ENCODE measurements at regions not wholly inside any gene's neighbourhood (a gene's known extent, or its start where the extent isn't known, plus 50 kb on each side); places are given as distances from the start of the nearest gene placed in this dataset.

GRCh38 chr4:116638592-116638991, 446.8 kb downstream of the TRAM1L1 start:
- ChIA-PET CTCF (interaction anchor here (0.9 kb wide), 1 partner anchor 13 kb away, joined by 4 read pairs; no protein-coding TSS in a partner anchor), POLR2A (interaction anchor here (0.6 kb wide), 1 partner anchor 1714 kb away, joined by 3 read pairs; the partner anchor contains the start of gene PRSS12)
- Histone ChIP-seq H3K9me2 (no peaks in the 10 kb centered on the region; the same call in 1 of the 2 replicates), H3K79me2 (ENCODE audit: insufficient read depth) (no peaks in the 10 kb centered on the region), H3K36me3 (replicated peaks in 1 of 2; ENCODE audit: control insufficient read depth in 1 of 2, insufficient read depth in 2 of 2, low read length in 1 of 2) (no peaks in the 10 kb centered on the region), H3F3A (replicated peaks; ENCODE audit: insufficient read depth) (no peaks in the 10 kb centered on the region), H2AFZ (ENCODE audit: low read depth) (no peak overlapping the region), H3K27ac (ENCODE audit: low read depth in 2 of 2, low read length in 1 of 2) (peak overlapping the region in 1 of 2 experiments; percentile 64; a peak in 2 of 4 replicates), H3K4me1 (ENCODE audit: control insufficient read depth in 1 of 2, insufficient read depth in 2 of 2, low read depth in 1 of 2, low read length in 1 of 2) (peaks cover 0 to 6% of the 10 kb centered on the region in 2 experiments; a peak in 2 of 4 replicates), H3K27me3 (ENCODE audit: insufficient read depth) (no peaks in the 10 kb centered on the region), H3K4me2 (no peak overlapping the region), H3K9ac (no peak overlapping the region), H4K20me1 (ENCODE audit: insufficient read depth) (no peaks in the 10 kb centered on the region), H3K4me3 (ENCODE audit: low read depth in 2 of 2, low read length in 1 of 2) (no peak overlapping the region), H3K9me3 (no peaks in the 10 kb centered on the region)
- no peak for TF ChIP-seq GABPA (IDR thresholded peaks at IDR 0.05; ENCODE audit: low read depth)
- peak in 1 of 2 experiments; percentile 71; a peak in 2 of 4 replicates for TF ChIP-seq EP300 (IDR thresholded peaks at IDR 0.05; ENCODE audit: borderline replicate concordance in 1 of 2, low read depth in 1 of 2, low read length in 1 of 2)
- TF ChIP-seq NRF1 (IDR thresholded peaks at IDR 0.05; ENCODE audit: low read depth, low read length), result no peak
- TF ChIP-seq RCOR1 (IDR thresholded peaks at IDR 0.05; ENCODE audit: low read length), result peak; percentile 33; the same call in 1 of the 2 replicates
- no peak for TF ChIP-seq ELF1 (IDR thresholded peaks at IDR 0.05)
- no peak for TF ChIP-seq FOSL2 (IDR thresholded peaks at IDR 0.05; ENCODE audit: borderline replicate concordance, low read depth)
- no peak for TF ChIP-seq EZH2phosphoT487 (IDR thresholded peaks at IDR 0.05; ENCODE audit: borderline replicate concordance, low read depth)
- TF ChIP-seq FOXJ3 (CRISPR knock-in tag; IDR thresholded peaks at IDR 0.05), result no peak
- TF ChIP-seq MEF2A (IDR thresholded peaks at IDR 0.05; ENCODE audit: borderline replicate concordance, low read depth), result no peak
- peak; percentile 68 for TF ChIP-seq GATA2 (CRISPR knock-in tag; IDR thresholded peaks at IDR 0.05)
- TF ChIP-seq JUND (IDR thresholded peaks at IDR 0.05), result no peak
- peak; percentile 4 for DNase-seq

DNA sequence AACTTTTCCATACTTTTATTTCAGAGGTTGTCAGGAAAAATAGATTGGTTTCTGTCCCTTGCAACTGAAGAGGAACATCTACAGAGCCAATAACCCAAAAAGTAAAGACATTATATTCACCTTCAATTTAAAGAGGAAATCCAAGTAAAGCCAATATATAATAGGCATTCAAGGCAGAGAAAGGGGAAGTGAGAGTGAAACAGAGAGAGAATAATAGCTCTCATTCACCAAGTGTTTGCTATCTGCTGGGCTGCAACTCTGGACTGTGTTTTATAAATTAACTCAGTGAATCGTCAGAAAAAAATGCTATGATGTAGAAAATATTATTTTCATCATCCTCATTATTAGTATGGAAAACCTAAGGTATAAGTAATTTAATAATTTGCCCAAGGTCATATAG, 448.5 kb downstream of the TRAM1L1 start:
- no peaks in the 10 kb centered on the region for H3K79me2 ChIP-seq (ENCODE audit: insufficient read depth)
- DNase-seq, result no peak
- no peaks in the 10 kb centered on the region for H4K20me1 ChIP-seq (ENCODE audit: insufficient read depth)
- no peak overlapping the region for H3K4me2 ChIP-seq
- ChIA-PET POLR2A (no interaction called here), CTCF (interaction anchor here (1.3 kb wide), 1 partner anchor 10 kb away, joined by 4 read pairs; no protein-coding TSS in a partner anchor)
- H3K4me1 ChIP-seq (ENCODE audit: control insufficient read depth in 1 of 2, insufficient read depth in 2 of 2, low read depth in 1 of 2, low read length in 1 of 2), result peaks cover 0 to 6% of the 10 kb centered on the region in 2 experiments; a peak in 2 of 4 replicates
- no peaks in the 10 kb centered on the region for H3K9me3 ChIP-seq
- no peaks in the 10 kb centered on the region for H3F3A ChIP-seq (replicated peaks; ENCODE audit: insufficient read depth)
- no peak overlapping the region for H2AFZ ChIP-seq (ENCODE audit: low read depth)
- H3K27ac ChIP-seq (ENCODE audit: low read depth in 2 of 2, low read length in 1 of 2), result no peak overlapping the region
- WGBS (ENCODE audit: low lambda C conversion rate), result 15% methylated on average over 1 of the region's 1 CpG
- no peaks in the 10 kb centered on the region for H3K27me3 ChIP-seq (ENCODE audit: insufficient read depth)
- H3K36me3 ChIP-seq (replicated peaks in 1 of 2; ENCODE audit: control insufficient read depth in 1 of 2, insufficient read depth in 2 of 2, low read length in 1 of 2), result no peaks in the 10 kb centered on the region
- no peak overlapping the region for H3K4me3 ChIP-seq (ENCODE audit: low read depth in 2 of 2, low read length in 1 of 2)
- no peak overlapping the region for H3K9ac ChIP-seq
- no peak for TF ChIP-seq EZH2phosphoT487 (IDR thresholded peaks at IDR 0.05; ENCODE audit: borderline replicate concordance, low read depth)
- no peak for TF ChIP-seq JUND (IDR thresholded peaks at IDR 0.05)
- TF ChIP-seq USF1 (IDR thresholded peaks at IDR 0.05; ENCODE audit: borderline replicate concordance, low read depth), result no peak
- no peak for TF ChIP-seq RFX5 (IDR thresholded peaks at IDR 0.05; ENCODE audit: low read length)
- TF ChIP-seq MAX (IDR thresholded peaks at IDR 0.05; ENCODE audit: low read depth), result no peak
- no peak for TF ChIP-seq FOXJ3 (CRISPR knock-in tag; IDR thresholded peaks at IDR 0.05)
- no peak for TF ChIP-seq POLR2AphosphoS5 (IDR thresholded peaks at IDR 0.05; ENCODE audit: low read depth, low read length)
- no peaks in the 10 kb centered on the region; the same call in 1 of the 2 replicates for H3K9me2 ChIP-seq
